GM21367 (cell line): ENCODE measurements at regions not wholly inside any gene's neighbourhood (a gene's known extent, or its start where the extent isn't known, plus 50 kb on each side); places are given as distances from the start of the nearest gene placed in this dataset.

Source experiments
- ATAC-seq: cut with Tn5 transposase; IDR thresholded peaks from one replicate; pipeline ENCODE4 v1.9.1; 2021; ENCODE audit not compliant: unreplicated experiment

- ATAC-seq = no peak
Measured at GRCh38 chr4:30930276-30930675, 210.1 kb downstream of the PCDH7 start.

GRCh38 chr4:30932581-30932980 is 212.4 kb downstream of the PCDH7 start:
- no peak for ATAC-seq

- ATAC-seq = no peak
Measured at GRCh38 chr4:30939069-30939468, 218.9 kb downstream of the PCDH7 start.

GRCh38 chr4:30939684-30940083 is 219.5 kb downstream of the PCDH7 start:
- no peak for ATAC-seq

- ATAC-seq = no peak
Measured at GRCh38 chr4:30941641-30942040, 221.5 kb downstream of the PCDH7 start.

- no peak for ATAC-seq
Measured at GRCh38 chr4:30943356-30943755, 223.2 kb downstream of the PCDH7 start.

- no peak for ATAC-seq
Measured at GRCh38 chr4:30945586-30945985, 225.4 kb downstream of the PCDH7 start.

- no peak for ATAC-seq
Measured at GRCh38 chr4:30946288-30946687, 226.1 kb downstream of the PCDH7 start.

- ATAC-seq = no peak
Measured at GRCh38 chr4:30948653-30949052, 228.5 kb downstream of the PCDH7 start.

GRCh38 chr4:30950737-30951136 is 230.6 kb downstream of the PCDH7 start:
- ATAC-seq = no peak

GRCh38 chr4:30952526-30953219 is 232.5 kb downstream of the PCDH7 start:
- ATAC-seq = no peak

GRCh38 chr4:30953799-30954198 is 233.6 kb downstream of the PCDH7 start:
- no peak for ATAC-seq

- no peak for ATAC-seq
Measured at GRCh38 chr4:30956916-30957315, 236.7 kb downstream of the PCDH7 start.

- ATAC-seq = no peak
Measured at GRCh38 chr4:30957706-30958105, 237.5 kb downstream of the PCDH7 start.

- ATAC-seq = no peak
Measured at GRCh38 chr4:30959781-30960485, 239.8 kb downstream of the PCDH7 start.

- ATAC-seq = no peak
Measured at GRCh38 chr4:30962939-30963338, 242.8 kb downstream of the PCDH7 start.

GRCh38 chr4:30968926-30969325 is 248.8 kb downstream of the PCDH7 start:
- no peak for ATAC-seq

- ATAC-seq = no peak
Measured at GRCh38 chr4:30972542-30972941, 252.4 kb downstream of the PCDH7 start.

GRCh38 chr4:30973993-30974392 is 253.8 kb downstream of the PCDH7 start:
- no peak for ATAC-seq

- no peak for ATAC-seq
Measured at GRCh38 chr4:30979402-30979801, 259.2 kb downstream of the PCDH7 start.

GRCh38 chr4:30989508-30989907 is 269.3 kb downstream of the PCDH7 start:
- no peak for ATAC-seq

- ATAC-seq = no peak
Measured at GRCh38 chr4:30996841-30997240, 276.7 kb downstream of the PCDH7 start.

- no peak for ATAC-seq
Measured at GRCh38 chr4:31005037-31005436, 284.9 kb downstream of the PCDH7 start.
